GM21737 (cell line): ENCODE measurements at regions not wholly inside any gene's neighbourhood (a gene's known extent, or its start where the extent isn't known, plus 50 kb on each side); places are given as distances from the start of the nearest gene placed in this dataset.

Experiments used
- ATAC-seq: cut with Tn5 transposase; IDR thresholded peaks from one replicate; pipeline ENCODE4 v1.9.1; 2021; ENCODE audit warnings: mild to moderate bottlenecking, moderate library complexity; ENCODE audit not compliant: unreplicated experiment

DNA sequence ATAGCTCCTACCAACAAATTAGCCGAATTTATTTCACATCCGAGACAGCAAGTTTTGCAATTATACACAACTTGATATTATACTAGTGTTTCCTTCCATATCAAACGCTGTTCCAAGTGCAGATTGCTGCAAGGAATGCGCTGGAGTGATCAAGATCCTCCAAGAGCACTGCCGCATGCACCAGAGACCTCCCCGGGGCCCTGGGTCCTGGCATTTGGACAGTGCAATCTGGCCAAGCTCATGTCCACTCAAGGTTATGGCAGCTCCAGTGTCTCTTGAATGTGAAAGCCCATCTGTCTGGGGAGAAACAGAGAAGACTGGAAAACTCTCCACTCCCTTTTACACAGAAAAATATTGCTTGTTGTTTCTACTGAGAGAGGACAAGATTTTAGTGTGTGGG, 111.9 kb downstream of the HSPH1 start:
- no peak for ATAC-seq

DNA sequence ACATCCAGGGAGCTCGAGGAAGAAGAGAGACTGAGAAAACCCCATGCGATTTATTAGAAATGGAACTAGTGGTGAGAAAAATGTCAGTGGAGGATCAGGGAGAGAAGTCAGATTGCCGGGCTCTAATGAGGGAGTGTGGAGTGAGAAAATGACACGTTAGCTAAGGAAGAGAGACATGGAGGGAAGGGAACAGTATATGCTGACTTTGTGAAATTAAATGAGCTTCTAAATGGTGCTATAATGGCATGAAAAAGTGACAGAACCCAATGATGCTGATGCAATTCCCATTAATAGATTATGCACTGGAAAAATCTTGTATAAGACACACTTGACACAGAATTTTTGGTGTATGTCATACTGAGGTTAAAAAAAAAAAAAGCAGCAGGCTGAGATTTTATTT, 112.6 kb downstream of the HSPH1 start:
- no peak for ATAC-seq

DNA sequence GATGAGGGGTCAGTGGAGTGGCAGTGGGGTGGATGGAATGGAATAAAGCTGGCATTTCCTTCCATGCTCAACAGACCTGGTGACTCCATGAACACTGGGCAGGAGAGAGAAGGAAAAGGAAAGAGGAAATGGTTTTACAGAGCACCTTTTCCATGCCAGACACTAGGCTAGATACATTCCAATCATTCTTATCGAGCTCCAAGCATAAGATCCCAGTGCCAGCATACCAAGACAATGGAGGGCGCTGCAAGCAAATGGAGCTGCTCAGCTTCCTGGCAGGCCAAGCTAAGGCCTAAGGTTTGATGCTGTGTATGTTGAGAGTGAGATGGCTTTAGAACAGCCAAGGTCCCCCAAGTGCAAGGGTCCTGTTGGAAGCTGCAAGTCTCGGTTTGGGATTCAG, 113.2 kb downstream of the HSPH1 start:
- no peak for ATAC-seq

DNA sequence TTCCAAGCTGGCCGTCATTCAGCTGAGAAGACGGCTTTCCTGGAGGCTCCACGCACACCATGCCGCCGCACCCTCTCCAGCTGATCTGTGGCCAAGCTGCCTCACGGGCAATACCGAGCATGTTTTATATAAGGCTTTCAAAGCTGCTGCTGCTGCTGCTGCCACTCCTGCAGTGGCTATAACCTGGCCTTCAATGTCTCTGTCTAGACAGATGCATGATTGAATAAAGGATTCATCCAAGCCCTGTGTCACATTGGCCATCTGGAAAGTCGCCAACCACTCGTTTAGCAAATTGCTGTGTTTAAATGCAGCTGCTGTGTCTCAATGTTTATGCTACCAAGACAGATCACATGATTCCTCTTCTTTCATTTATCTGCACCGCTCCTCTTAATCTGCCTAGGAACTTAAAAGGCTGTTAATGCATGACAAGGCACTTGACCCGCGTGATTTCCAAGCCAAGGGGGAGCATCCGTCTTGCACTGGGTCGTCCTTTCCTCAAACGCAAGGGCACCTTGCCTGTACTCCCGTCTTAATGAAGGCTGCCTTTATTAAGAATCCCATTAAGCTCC, 114.3 kb downstream of the TEX26 start:
- no peak for ATAC-seq

DNA sequence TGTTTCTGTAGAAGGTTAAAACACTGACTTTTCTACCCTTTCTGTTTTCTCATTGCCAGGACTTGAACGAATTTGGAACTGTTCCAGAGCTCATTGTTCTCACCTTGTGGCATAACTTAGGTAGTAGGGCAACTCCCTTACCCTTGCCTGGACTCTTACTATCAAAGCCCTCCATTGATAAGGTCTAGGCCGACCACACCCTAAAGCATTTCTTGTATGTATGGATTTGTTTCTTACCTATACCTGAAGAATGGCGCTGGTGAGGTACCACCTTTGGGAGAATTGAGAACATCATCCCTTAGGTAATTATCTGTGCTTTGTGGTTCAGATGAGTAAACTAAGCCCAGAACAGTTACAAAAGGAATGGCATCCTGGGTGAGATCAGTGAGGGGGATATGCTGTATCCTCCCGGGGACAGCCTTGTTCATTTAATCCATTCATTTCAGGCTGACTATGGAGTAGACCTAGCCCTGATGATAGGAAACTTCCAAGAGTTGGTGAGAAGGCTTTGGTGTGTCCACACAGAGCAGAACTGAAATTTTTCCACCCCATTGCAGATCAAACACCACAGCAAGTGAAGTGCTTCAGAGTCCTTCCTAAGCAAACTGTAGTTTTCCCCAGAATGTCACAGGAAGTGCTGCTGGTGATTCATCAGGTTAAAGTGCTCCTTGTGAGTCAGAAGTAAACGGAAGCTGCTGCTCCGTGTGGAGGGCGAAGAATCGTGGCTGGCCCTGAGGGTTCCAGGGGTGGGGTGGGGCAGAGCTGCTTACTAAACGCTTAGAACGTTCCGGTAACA, 113.0 kb downstream of the TEX26 start:
- ATAC-seq, result no peak

DNA sequence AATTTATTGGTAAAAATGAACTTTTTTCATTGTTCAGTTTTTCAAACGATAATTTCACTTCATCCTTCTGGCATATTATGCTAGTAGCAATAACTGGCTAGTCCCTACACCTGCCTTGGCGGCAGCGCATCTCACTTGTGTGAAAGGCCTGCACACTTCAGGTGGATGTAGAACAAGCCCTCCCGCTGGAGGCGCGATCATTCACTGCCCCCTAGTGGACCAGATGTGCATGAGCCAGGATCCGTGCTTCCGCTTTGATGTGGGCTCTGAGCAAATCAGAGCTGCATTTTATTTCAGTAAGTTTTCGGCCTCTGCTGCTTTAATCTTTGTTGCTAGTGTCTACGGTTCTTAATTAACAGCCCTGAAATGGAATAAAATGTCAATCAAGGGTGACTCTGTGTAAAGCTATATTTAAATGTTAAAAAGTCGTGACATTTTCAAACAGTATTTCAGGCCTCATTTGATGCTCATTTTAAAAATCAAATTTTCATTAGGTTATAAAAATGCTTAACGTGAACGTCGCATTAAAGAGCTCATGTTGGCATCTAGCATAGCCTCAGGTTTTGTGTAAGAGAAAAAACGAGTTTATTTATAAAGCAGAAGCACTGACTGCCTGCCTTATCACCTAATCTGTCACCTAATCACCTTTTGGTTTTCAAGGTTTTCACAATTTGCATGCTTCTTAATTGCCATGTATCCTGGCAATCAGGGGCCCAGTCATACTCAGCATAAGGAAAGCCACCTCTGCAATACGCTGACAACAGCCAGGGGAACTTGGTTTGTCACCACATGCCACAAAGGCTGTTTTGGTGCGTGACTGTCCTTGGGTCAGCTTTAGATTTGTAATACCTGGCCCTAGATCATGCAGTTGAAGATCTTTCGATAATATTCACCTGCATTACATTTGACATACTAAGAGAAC, 112.2 kb downstream of the TEX26 start:
- ATAC-seq, result peak; percentile 85

DNA sequence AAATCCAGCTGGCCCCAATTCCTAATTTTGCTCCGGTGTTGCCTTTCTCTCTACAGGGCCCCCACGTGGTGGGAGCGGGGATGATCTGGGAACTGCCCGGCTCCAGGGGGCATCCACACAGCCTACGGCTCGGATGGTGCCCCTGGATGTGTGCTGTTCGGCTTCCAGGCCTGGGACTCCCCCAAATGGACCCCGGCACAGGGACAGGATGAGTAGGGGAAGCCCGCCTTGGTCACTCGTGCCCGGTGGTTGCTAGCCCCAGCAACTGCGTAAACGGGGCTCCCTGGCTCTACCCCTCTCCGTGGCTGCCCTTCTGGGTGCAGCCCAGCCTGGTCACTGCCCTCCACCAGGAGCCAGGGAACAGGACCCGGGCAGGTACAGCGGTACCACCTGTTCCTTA, 111.5 kb downstream of the TEX26 start:
- ATAC-seq, result peak; percentile 16

DNA sequence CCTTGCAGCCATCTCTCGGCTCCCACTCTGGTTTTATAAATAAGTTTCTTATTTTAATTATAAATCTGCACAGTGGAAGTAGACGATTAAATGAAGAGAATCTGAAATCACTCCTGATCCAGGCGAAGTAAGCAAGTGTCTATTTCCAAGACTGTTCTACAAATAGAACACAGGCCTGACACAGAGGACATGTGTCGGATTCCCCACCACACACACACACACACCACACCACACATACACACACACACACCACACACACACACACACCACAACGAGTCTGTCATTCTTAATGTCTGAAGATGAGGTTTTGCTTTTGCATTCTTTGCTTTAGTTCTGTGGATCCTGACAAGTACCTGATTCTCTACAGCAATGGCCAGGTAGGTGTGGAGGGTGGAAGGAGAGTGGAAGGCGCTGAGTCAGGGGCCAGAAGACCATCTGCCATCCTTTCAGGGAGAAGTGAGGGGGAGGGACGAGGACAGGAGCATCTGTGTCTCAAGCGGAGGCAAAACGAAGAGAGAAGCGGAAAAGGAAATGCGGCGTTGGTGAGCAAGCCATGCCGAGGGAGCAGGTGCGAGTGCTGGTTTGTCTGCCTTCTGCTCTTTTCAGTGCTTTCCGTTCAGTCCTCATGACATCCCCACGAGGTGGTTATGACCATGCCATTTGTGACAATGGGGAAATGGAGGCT, 110.2 kb downstream of the TEX26 start:
- no peak for ATAC-seq

DNA sequence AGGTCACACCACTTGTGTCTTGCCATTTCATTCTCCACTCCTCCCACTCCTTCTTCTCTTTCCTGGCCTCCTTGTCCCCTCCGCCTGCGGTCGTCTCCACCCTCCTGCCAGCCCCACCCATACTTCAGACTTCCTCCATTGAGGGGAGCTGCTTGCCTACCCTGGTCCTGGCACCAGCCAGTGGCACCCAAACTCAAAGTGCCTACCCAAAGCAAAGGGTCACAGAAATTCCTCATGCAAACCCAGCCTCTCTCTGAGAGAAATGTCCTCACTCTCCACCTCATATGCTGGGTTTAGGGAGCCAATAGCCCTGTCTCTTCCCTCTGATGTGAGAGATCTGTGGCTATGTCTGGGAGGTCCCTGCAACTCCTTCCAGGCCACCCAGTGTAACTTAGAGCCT, 109.6 kb downstream of the TEX26 start:
- ATAC-seq, result no peak

DNA sequence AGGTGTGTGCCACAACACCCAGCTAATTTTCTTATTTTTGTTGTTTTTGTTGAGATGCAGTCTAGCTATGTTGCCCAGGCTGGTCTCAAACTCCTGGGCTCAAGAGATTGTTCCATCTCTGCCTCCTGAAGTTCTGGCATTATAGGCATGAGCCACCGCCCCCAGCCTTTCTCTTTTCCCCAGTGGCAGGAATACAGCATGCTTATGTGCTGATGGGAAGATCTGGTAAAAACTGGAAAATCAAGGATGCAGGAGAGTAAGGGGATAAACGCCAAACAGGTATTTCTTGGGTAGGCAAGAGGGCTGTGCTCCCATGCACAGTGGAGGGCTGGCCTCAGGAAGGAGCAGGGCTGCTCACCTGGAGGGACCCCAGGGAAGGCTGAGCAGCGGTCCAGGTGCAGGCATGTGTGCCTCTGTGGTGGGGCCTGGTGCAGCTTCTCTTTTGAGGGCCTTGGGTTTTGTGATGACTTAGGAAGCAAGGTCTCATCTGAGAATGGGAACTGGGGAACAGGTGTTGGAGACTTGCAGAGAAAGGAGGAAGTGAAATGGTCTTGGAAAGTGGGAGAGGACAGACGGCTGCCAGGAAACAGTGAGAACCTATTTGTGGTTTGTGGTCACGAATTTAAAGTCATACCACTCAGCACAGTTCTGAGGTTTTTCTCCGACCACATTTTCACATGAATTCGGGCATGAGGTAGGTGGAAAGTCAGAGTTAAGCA, 106.5 kb downstream of the TEX26 start:
- peak; percentile 72 for ATAC-seq

DNA sequence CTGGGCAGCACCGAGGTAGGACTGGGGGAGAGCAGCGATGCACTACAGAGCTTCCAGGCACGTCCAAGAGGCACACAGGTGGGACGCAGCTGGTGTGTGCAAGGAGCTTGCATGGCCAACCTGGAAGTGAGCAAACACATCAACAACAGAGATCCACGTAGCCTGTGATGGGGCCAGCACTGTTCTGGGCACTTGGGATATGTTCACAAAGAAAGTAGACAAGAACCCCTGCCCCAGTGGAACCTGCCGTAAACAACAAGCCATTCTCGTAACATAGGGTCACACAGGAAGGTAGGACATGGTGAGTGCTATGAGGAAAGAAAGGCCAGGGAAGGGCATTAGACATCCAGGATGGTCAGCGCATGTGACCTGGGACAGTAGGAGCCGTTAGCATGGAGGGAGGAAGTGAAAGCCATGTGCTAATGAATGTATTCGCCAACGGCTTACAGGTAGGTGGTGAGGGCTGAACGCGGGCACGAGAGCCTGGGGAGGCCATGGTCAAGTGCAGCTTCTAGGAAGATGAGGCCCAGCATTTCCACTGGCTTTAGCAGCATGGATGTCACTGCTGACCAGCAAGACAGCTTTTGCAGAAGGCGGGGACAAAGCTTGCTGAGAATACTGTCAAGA, 105.5 kb downstream of the TEX26 start:
- ATAC-seq, result no peak

DNA sequence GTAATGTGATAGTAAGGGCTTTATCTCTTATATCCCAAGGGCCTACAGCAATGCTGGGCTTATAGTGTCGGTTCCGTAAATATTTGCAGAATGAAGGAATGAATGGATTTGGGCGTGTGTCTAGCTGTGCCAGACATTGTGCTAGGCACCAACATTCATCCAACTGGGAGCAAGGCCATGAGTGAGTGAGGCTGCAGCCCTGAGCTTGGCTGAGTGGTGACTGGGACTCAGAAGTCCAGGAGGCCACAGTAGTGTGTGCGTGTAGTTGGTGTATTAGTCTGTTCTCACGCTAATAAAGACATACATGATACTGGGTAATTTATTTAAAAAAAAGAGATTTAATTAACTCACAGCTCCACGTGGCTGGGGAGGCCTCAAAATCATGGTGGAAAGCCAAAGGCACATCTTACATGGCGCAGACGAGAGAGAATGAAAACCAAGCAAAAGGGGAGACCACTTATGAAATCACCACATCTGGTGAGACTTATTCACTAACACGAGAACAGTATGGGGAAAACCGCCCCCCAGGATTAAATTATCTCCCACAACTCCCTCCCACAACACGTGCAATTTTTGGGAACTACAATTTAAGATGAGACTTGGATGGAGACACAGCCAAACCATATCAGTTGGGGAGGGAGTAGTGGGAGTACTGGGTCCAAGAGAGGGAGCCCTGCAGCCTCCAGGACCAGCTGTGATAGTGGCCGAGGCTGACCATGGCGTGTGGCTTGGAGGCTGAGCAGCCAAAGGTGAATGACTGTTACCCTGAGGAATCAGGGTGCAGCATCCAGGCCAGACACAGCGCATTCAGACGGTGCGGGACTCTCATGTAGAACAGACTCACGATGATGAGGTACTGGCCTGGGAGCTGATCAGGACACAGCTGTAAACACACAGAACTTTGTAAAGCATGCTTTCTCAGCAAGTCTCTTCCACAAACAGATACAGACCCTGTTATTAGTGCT, 104.6 kb downstream of the TEX26 start:
- ATAC-seq, result no peak

DNA sequence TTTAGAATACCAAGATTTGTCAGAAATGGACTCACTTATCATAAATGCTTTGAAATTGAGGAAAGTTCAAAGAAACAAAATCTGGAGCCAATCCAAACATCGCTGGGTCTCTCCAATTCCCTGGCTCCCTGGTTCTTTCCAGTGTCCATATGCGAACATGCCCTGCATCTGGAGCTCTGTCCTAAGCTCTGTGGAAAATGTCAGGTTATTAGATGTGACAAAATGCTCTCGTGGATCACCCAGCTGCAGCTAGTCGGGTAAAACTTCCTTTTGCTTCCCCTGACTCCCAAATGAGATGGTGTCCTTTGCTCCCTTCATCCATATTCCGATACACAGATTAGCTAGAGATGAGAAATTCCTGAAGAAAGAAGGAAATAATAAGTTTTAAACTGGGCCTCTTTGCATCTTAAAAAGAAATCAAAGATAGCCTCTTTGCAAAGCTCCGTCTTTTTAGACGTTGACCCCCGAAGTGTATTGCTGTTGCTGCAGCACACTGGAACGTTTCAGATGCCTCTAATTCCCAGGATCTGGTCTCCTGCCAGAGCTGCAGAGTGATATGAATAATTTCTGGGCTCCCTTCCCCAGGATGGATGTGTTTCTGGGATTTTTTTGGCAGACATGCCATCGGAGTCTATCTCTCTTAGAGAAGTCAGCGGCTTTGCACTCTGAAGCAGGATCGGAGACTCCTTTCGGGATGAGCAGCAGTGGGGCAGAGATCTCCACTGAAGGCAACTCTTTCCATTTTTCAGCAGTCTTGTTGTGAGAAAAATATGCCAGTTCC, 102.9 kb downstream of the TEX26 start:
- ATAC-seq, result no peak

DNA sequence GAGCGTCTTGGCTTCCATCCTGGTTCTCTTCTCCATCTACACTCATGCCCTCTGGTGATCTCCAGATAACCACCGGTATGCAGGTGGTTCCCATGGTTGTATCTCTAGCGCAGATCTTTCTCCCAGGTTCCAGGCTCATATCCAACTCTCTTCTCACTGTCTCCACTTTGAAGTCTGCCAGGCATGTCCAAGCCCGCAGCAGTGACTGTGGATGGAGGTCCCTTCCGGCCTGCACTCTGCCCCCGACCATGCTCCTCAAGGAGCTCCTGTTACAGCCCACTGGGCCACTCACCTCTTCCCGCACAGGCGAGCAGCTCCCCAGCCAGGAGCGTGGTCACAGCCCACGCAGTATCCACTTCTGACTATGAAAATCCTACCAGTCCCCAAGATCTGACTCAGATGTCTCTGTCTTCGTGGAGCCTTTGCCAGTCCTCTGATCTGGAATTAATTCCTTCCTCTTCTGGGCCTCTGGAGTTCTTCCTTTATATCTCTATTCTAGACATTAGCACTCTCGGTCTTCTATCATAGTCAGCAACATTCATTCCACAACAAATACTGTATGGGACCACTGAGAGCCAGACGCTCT, 100.2 kb downstream of the TEX26 start:
- ATAC-seq, result no peak

DNA sequence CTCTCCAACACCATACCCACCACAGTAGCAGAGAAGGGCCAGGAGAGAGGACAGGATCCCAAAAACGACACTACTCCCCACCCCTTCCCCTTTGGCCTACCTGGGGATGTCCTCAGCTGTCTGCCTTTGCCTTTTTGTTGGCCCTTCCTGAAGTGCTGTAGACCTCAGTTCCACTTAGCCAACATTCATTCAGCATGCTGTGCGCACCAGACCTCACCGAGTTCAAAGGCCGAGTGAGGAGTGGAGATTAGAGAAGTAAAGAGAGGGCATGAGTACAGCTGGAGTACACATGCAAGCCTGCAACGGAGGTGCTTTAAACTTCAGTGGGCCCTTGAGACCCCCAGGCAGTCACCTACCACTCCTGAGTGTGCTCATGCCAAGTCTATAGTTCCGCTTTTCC, 99.0 kb downstream of the TEX26 start:
- no peak for ATAC-seq

DNA sequence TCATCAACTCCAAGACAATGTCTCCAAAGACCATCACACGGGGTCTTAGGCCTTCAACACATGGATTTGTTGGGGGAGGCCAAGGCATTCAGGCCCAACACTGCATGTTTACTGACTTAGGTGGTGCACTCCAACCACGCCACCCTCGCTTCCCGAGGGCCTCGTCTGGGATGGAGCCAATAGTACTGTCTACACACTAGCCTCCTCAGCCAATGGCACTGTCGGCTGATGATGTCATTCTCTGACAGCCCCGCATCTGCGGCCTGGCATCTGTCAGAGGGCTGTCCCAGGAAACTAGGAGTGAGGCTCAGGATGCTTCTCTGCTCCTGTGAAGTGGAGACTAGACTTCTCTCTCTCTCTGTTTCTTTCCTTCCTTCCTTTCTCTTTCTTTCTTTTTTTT, 96.6 kb downstream of the TEX26 start:
- ATAC-seq, result no peak

DNA sequence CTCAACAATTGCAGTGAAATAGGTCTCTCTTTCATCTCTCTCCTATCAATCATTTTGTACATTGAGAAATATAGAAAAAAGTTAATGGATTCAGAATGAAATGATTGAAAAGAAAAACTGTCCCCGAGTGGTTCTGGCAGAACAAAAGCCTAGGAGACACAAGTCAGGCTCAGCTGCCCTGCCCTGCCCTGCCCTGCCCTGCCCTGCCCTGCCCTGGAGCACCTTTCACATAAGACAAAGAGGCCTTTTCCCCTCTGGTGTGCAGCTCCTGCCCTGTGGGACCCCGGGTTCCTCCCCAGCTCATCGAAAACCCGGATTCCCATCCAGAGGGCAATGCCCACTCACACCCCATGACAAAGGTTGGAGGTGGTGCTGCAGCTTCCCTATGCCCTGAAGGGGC, 94.7 kb downstream of the TEX26 start:
- no peak for ATAC-seq
